AG09309 (cell line): ENCODE measurements at regions not wholly inside any gene's neighbourhood (a gene's known extent, or its start where the extent isn't known, plus 50 kb on each side); places are given as distances from the start of the nearest gene placed in this dataset.

ENCODE experiments used
- DNase-seq: peaks from one replicate; pipeline ENCODE4 v3.0.0-alpha.2; 2010; ENCODE audit warnings: low read depth
- H3K4me3 ChIP-seq: 2 replicates; pipeline ENCODE4 v1.5.1; 2011; ENCODE audit warnings: mild to moderate bottlenecking, low read depth, low read length, moderate library complexity; ENCODE audit not compliant: control insufficient read depth
- CTCF ChIP-seq: IDR thresholded peaks from 2 replicates; pipeline ENCODE4 v1.5.1; 2011; ENCODE audit warnings: mild to moderate bottlenecking, low read depth, low read length, inconsistent platforms; ENCODE audit not compliant: insufficient read depth, control insufficient read depth; ENCODE audit errors: missing control alignments

- no peak for TF ChIP-seq CTCF
- no peak overlapping the region for H3K4me3 ChIP-seq
- DNase-seq, result no peak
Observed at GRCh38 chr3:64859625-64860535, 172.1 kb upstream of the ADAMTS9 start.

GRCh38 chr3:64856977-64857516 lies 169.2 kb upstream of the ADAMTS9 start:
- no peak for TF ChIP-seq CTCF
- no peak overlapping the region for H3K4me3 ChIP-seq
- no peak for DNase-seq

- no peak for TF ChIP-seq CTCF
- no peak overlapping the region for H3K4me3 ChIP-seq
- DNase-seq, result no peak
Observed at GRCh38 chr3:64856106-64856505, 168.3 kb upstream of the ADAMTS9 start.

- no peak for DNase-seq
- H3K4me3 ChIP-seq, result no peak overlapping the region
- TF ChIP-seq CTCF, result no peak
Observed at GRCh38 chr3:64853456-64853855, 165.7 kb upstream of the ADAMTS9 start.

GRCh38 chr3:64852738-64853137 lies 164.9 kb upstream of the ADAMTS9 start:
- no peak overlapping the region for H3K4me3 ChIP-seq
- DNase-seq, result no peak
- TF ChIP-seq CTCF, result no peak

- TF ChIP-seq CTCF, result no peak
- DNase-seq, result no peak
- H3K4me3 ChIP-seq, result no peak overlapping the region
Observed at GRCh38 chr3:64848822-64849221, 161.0 kb upstream of the ADAMTS9 start.
